Peyer's patch (tissue), 4 donors: ENCODE measurements at regions not wholly inside any gene's neighbourhood (a gene's known extent, or its start where the extent isn't known, plus 50 kb on each side); places are given as distances from the start of the nearest gene placed in this dataset.

Source experiments
- DNase-seq, 3 donors: peaks; one replicate each; pipeline ENCODE4 v3.0.0-alpha.2; 2017 to 2019
- H3K27ac ChIP-seq, 4 donors: fragments of 200-600 bp; sonication (generic); one replicate each; pipeline ENCODE4 v1.5.1; 2016 to 2019
- H3K27me3 ChIP-seq, 2 donors: fragments of 200-600 bp; sonication (generic); one replicate each; pipeline ENCODE4 v1.5.1; 2019
- H3K36me3 ChIP-seq, 3 donors: fragments of 200-600 bp; sonication (generic); one replicate each; pipeline ENCODE4 v1.5.1; 2016 to 2019
- H3K4me1 ChIP-seq, 4 donors: fragments of 200-600 bp; sonication (generic); one replicate each; pipeline ENCODE4 v1.5.1; 2016 to 2019
- H3K4me3 ChIP-seq, 4 donors: fragments of 200-600 bp; sonication (generic); 1 replicate in 3 of 4; 2 replicates in 1 of 4; pipeline ENCODE4 v1.5.1; 2016 to 2019; ENCODE audit warnings: mild to moderate bottlenecking in 1 of 4
- H3K9me3 ChIP-seq, 4 donors: fragments of 200-600 bp; sonication (generic); one replicate each; pipeline ENCODE4 v1.5.1; 2016 to 2019; ENCODE audit warnings: mild to moderate bottlenecking in 1 of 4
- CTCF ChIP-seq, 6 experiments: fragments of 450-650 bp in 4 of 6; fragments of 200-600 bp in 2 of 6; sonication (generic) in 1 of 6; IDR thresholded peaks; one replicate each; pipeline ENCODE4 v1.5.1; 2017 to 2019; ENCODE audit warnings: antibody characterized with exemption in 6 of 6, mild to moderate bottlenecking in 3 of 6, moderate library complexity in 1 of 6
- POLR2A ChIP-seq, 2 donors: fragments of 450-650 bp; IDR thresholded peaks; one replicate each; pipeline ENCODE4 v1.5.1; 2017; ENCODE audit warnings: antibody characterized with exemption in 2 of 2, mild to moderate bottlenecking in 2 of 2, moderate library complexity in 2 of 2

GRCh38 chr18:27558388-27559155 lies 373.5 kb upstream of the CHST9 start:
- no peak overlapping the region for H3K4me3 ChIP-seq
- TF ChIP-seq POLR2A (IDR thresholded peaks at IDR 0.05) (no peak), CTCF (IDR thresholded peaks at IDR 0.05) (no peak)
- H3K36me3 ChIP-seq: no peaks in the 10 kb centered on the region
- H3K9me3 ChIP-seq: no peaks in the 10 kb centered on the region
- H3K27ac ChIP-seq: no peak overlapping the region
- H3K27me3 ChIP-seq: no peaks in the 10 kb centered on the region
- no peak for DNase-seq
- H3K4me1 ChIP-seq: no peaks in the 10 kb centered on the region

- no peak for TF ChIP-seq CTCF (IDR thresholded peaks at IDR 0.05)
- TF ChIP-seq POLR2A (IDR thresholded peaks at IDR 0.05): no peak
- no peaks in the 10 kb centered on the region for H3K36me3 ChIP-seq
These were observed 371.6 kb upstream of the CHST9 start for GRCh38 chr18:27556741-27557140.

DNA sequence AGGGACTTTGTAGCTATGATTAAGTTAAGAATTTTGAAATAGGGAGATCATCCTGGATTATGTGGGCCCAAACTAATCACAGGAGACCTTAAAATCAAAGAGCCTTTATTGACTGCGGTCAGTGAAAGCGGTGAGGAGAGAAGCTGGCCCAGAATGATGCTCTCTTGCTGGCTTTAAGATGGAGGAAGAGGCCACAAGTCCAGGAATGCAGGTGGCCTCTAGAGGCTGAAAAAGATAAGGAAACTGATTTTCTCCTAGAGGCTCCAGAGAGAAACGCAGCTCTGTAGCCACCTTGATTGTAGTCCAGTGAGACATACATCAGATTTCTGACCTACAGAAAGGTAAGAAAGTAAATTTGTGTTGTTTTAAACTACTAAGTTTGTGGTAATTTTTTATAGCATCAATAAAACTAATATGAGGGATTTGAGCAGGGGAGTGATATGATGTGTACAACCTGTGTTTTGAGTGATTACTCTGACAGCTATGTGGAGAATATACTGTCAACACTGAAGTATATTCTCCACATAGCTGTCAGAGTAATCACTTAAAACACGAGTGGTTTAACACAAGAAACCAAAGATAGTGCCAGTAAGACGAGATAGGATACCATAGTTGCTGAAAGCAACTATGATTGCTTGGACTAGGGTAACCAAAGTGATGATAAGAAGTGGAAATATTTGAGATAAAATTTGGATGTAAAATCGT lies 364.4 kb upstream of the CHST9 start:
- no peak overlapping the region for H3K4me3 ChIP-seq
- no peaks in the 10 kb centered on the region for H3K9me3 ChIP-seq
- H3K27me3 ChIP-seq: no peaks in the 10 kb centered on the region
- no peak for DNase-seq
- H3K4me1 ChIP-seq: no peaks in the 10 kb centered on the region
- TF ChIP-seq CTCF (IDR thresholded peaks at IDR 0.05): no peak
- TF ChIP-seq POLR2A (IDR thresholded peaks at IDR 0.05): no peak
- no peak overlapping the region for H3K27ac ChIP-seq
- H3K36me3 ChIP-seq: no peaks in the 10 kb centered on the region

More at GRCh38 chr18:27556741-27557140, 371.6 kb upstream of the CHST9 start:
- Histone ChIP-seq H3K4me1 (no peaks in the 10 kb centered on the region), H3K27me3 (no peaks in the 10 kb centered on the region), H3K4me3 (no peak overlapping the region), H3K9me3 (no peaks in the 10 kb centered on the region), H3K27ac (no peak overlapping the region)
- DNase-seq: no peak

GRCh38 chr18:27546991-27547390 lies 361.9 kb upstream of the CHST9 start:
- no peak overlapping the region for H3K4me3 ChIP-seq
- H3K36me3 ChIP-seq: no peaks in the 10 kb centered on the region
- H3K9me3 ChIP-seq: no peaks in the 10 kb centered on the region
- no peak for TF ChIP-seq POLR2A (IDR thresholded peaks at IDR 0.05)
- TF ChIP-seq CTCF (IDR thresholded peaks at IDR 0.05): no peak
- H3K27me3 ChIP-seq: no peaks in the 10 kb centered on the region
- no peak for DNase-seq
- no peak overlapping the region for H3K27ac ChIP-seq
- no peaks in the 10 kb centered on the region for H3K4me1 ChIP-seq

DNA sequence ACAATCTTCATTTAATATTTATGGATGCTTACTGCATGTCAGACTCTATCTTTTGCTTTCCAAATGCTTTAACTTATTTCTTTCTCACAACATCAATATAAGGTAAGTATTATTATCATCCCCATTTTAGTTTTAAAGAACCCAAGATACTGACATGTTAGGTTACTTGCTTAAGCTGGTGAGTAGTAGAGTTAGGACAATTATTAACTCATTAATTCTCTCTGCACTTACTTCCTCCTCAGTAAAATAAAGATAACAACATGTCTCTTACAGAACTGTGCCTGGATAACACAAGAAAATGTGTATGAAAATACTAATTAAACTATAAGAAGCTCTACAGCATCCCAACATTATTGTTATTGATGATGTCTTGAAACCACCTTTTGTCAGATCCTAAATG lies 359.1 kb upstream of the CHST9 start:
- Histone ChIP-seq H3K27ac (no peak overlapping the region), H3K36me3 (no peaks in the 10 kb centered on the region), H3K9me3 (no peaks in the 10 kb centered on the region), H3K4me1 (no peaks in the 10 kb centered on the region), H3K4me3 (no peak overlapping the region), H3K27me3 (no peaks in the 10 kb centered on the region)
- no peak for DNase-seq
- no peak for TF ChIP-seq CTCF (IDR thresholded peaks at IDR 0.05)
- TF ChIP-seq POLR2A (IDR thresholded peaks at IDR 0.05): no peak
